Lower leg skin (tissue), 3 donors: ENCODE measurements at regions not wholly inside any gene's neighbourhood (a gene's known extent, or its start where the extent isn't known, plus 50 kb on each side); places are given as distances from the start of the nearest gene placed in this dataset.

Source experiments
- CTCF ChIP-seq, 3 donors: fragments of 450-650 bp; IDR thresholded peaks; one replicate each; pipeline ENCODE4 v1.5.1; 2016; ENCODE audit warnings: antibody characterized with exemption in 3 of 3, mild to moderate bottlenecking in 3 of 3, moderate library complexity in 2 of 3
- POLR2A ChIP-seq, 2 donors: fragments of 450-650 bp; IDR thresholded peaks; one replicate each; pipeline ENCODE4 v1.6.1; 2016 to 2017; ENCODE audit warnings: antibody characterized with exemption in 2 of 2, mild to moderate bottlenecking in 1 of 2, moderate library complexity in 1 of 2

GRCh38 chr3:160061525-160061924 is 72.9 kb downstream of the IL12A start:
- TF ChIP-seq CTCF (IDR thresholded peaks at IDR 0.05) (no peak), POLR2A (IDR thresholded peaks at IDR 0.05) (no peak)
